GM23338 (cell line): ENCODE measurements at regions not wholly inside any gene's neighbourhood (a gene's known extent, or its start where the extent isn't known, plus 50 kb on each side); places are given as distances from the start of the nearest gene placed in this dataset.

Source experiments
- ATAC-seq: fragments of 200-7000 bp; cut with Tn5 transposase; 3 replicates; pipeline ENCODE4 v1.9.1; 2020
- DNase-seq: peaks from one replicate; pipeline ENCODE4 v3.0.0-alpha.2; 2015; ENCODE audit warnings: low spot score
- H2AFZ ChIP-seq: fragments of 200-600 bp; sonication (generic); 2 replicates; pipeline ENCODE4 v1.8.0; 2016; ENCODE audit warnings: antibody characterized with exemption, mild to moderate bottlenecking, moderate library complexity
- H3F3A ChIP-seq: fragments of 200-600 bp; sonication (generic); replicated peaks from 2 replicates; pipeline ENCODE4 v1.8.0; 2017; ENCODE audit warnings: antibody characterized with exemption, mixed run types, low read depth
- H3K27ac ChIP-seq: fragments of 200-600 bp; sonication (generic); 2 replicates; pipeline ENCODE4 v1.6.1; 2016; ENCODE audit warnings: low read depth
- H3K27me3 ChIP-seq: fragments of 200-600 bp; sonication (generic); 2 replicates; pipeline ENCODE4 v1.8.0; 2016; ENCODE audit warnings: mild to moderate bottlenecking, mixed run types, moderate library complexity; ENCODE audit not compliant: insufficient read depth
- H3K36me3 ChIP-seq: fragments of 200-600 bp; sonication (generic); 2 replicates; pipeline ENCODE4 v1.8.0; 2016; ENCODE audit warnings: mild to moderate bottlenecking; ENCODE audit not compliant: insufficient read depth
- H3K4me1 ChIP-seq: fragments of 200-600 bp; sonication (generic); 2 replicates; pipeline ENCODE4 v1.8.0; 2016; ENCODE audit warnings: mild to moderate bottlenecking, moderate library complexity; ENCODE audit not compliant: insufficient read depth
- H3K4me2 ChIP-seq: fragments of 200-600 bp; sonication (generic); 2 replicates; pipeline ENCODE4 v1.7.1; 2017; ENCODE audit warnings: mixed run types
- H3K4me3 ChIP-seq: fragments of 200-600 bp; sonication (generic); 2 replicates; pipeline ENCODE4 v1.6.1; 2016; ENCODE audit warnings: mixed run types
- H3K79me2 ChIP-seq: fragments of 200-600 bp; sonication (generic); replicated peaks from 2 replicates; pipeline ENCODE4 v1.8.0; 2017; ENCODE audit warnings: mild to moderate bottlenecking; ENCODE audit not compliant: insufficient read depth
- H3K9me2 ChIP-seq: fragments of 200-600 bp; sonication (generic); 2 replicates; pipeline ENCODE4 v1.8.0; 2017; ENCODE audit not compliant: insufficient read depth
- H4K20me1 ChIP-seq: fragments of 200-600 bp; sonication (generic); replicated peaks from 2 replicates; pipeline ENCODE4 v1.8.0; 2017; ENCODE audit warnings: mild to moderate bottlenecking; ENCODE audit not compliant: insufficient read depth
- H3K27ac Mint-ChIP-seq: 2 replicates; pipeline ENCODE4 v1.8.0; 2020; ENCODE audit warnings: inconsistent platforms, mild to moderate bottlenecking, moderate library complexity, mixed read lengths
- H3K27me3 Mint-ChIP-seq: 3 replicates; pipeline ENCODE4 v1.8.0; 2022; ENCODE audit warnings: low read depth, mild to moderate bottlenecking, moderate library complexity, mixed read lengths, inconsistent platforms; ENCODE audit not compliant: insufficient read depth, poor library complexity
- H3K36me3 Mint-ChIP-seq: 3 replicates; pipeline ENCODE4 v1.8.0; 2021; ENCODE audit warnings: low read depth, mild to moderate bottlenecking, inconsistent platforms, moderate library complexity, mixed read lengths
- H3K4me1 Mint-ChIP-seq: 3 replicates; pipeline ENCODE4 v1.8.0; 2020; ENCODE audit warnings: mild to moderate bottlenecking, inconsistent platforms, mixed read lengths
- H3K4me3 Mint-ChIP-seq: 3 replicates; pipeline ENCODE4 v1.8.0; 2021; ENCODE audit warnings: moderate library complexity, mild to moderate bottlenecking, inconsistent platforms, mixed read lengths
- H3K9me3 Mint-ChIP-seq: 3 replicates; pipeline ENCODE4 v1.8.0; 2020; ENCODE audit warnings: moderate library complexity, mild to moderate bottlenecking, inconsistent platforms, mixed read lengths
- EZH2phosphoT487 ChIP-seq: fragments of 200-600 bp; sonication (generic); IDR thresholded peaks from one replicate; pipeline ENCODE4 v1.8.1; 2018; ENCODE audit warnings: antibody characterized with exemption; ENCODE audit not compliant: unreplicated experiment
- STAT1 ChIP-seq: IDR thresholded peaks from one replicate; pipeline ENCODE4 v1.6.1; 2016; ENCODE audit warnings: antibody characterized with exemption; ENCODE audit not compliant: unreplicated experiment
- TF ChIP-seq, protein P1 (sequence below): fragments of 250-450 bp; sonication (Bioruptor Pico); IDR thresholded peaks from 2 replicates; pipeline ENCODE4 v1.5.0; 2020; ENCODE audit warnings: mild to moderate bottlenecking, moderate library complexity
- TF ChIP-seq, protein P2 (sequence below): IDR thresholded peaks from one replicate; pipeline ENCODE4 v1.6.1; 2018; ENCODE audit warnings: antibody characterized with exemption; ENCODE audit not compliant: unreplicated experiment

DNA sequence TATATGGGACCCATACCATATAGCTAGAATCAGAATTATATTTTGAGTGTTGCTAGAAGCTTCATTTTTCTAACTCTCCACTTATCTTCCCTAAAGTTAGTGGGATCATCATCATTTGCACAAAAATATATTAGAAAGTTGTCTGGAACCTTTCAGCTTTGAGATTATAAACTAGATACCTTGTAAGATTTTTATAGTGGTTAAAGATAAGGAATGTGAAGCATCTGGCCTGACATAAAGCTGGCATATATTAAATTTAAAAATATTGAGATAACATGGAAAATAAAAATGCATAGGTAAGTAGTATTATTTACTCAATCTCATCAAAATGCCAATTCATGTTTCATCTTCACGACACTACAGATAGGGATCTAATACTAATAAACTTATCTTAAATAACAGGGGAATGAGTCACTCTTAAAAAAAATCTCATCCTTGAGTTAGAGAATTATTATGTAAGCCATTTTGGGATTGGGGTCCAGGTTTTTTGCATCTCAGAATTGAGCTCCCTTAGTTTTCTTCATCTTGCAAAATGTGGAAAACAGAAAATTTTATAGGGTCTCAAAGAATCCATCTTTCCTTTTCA, 318.5 kb downstream of the KCNC2 start (continued):
- TF ChIP-seq EZH2phosphoT487 (no peak), STAT1 (no peak)
- TF ChIP-seq, protein P1, sequence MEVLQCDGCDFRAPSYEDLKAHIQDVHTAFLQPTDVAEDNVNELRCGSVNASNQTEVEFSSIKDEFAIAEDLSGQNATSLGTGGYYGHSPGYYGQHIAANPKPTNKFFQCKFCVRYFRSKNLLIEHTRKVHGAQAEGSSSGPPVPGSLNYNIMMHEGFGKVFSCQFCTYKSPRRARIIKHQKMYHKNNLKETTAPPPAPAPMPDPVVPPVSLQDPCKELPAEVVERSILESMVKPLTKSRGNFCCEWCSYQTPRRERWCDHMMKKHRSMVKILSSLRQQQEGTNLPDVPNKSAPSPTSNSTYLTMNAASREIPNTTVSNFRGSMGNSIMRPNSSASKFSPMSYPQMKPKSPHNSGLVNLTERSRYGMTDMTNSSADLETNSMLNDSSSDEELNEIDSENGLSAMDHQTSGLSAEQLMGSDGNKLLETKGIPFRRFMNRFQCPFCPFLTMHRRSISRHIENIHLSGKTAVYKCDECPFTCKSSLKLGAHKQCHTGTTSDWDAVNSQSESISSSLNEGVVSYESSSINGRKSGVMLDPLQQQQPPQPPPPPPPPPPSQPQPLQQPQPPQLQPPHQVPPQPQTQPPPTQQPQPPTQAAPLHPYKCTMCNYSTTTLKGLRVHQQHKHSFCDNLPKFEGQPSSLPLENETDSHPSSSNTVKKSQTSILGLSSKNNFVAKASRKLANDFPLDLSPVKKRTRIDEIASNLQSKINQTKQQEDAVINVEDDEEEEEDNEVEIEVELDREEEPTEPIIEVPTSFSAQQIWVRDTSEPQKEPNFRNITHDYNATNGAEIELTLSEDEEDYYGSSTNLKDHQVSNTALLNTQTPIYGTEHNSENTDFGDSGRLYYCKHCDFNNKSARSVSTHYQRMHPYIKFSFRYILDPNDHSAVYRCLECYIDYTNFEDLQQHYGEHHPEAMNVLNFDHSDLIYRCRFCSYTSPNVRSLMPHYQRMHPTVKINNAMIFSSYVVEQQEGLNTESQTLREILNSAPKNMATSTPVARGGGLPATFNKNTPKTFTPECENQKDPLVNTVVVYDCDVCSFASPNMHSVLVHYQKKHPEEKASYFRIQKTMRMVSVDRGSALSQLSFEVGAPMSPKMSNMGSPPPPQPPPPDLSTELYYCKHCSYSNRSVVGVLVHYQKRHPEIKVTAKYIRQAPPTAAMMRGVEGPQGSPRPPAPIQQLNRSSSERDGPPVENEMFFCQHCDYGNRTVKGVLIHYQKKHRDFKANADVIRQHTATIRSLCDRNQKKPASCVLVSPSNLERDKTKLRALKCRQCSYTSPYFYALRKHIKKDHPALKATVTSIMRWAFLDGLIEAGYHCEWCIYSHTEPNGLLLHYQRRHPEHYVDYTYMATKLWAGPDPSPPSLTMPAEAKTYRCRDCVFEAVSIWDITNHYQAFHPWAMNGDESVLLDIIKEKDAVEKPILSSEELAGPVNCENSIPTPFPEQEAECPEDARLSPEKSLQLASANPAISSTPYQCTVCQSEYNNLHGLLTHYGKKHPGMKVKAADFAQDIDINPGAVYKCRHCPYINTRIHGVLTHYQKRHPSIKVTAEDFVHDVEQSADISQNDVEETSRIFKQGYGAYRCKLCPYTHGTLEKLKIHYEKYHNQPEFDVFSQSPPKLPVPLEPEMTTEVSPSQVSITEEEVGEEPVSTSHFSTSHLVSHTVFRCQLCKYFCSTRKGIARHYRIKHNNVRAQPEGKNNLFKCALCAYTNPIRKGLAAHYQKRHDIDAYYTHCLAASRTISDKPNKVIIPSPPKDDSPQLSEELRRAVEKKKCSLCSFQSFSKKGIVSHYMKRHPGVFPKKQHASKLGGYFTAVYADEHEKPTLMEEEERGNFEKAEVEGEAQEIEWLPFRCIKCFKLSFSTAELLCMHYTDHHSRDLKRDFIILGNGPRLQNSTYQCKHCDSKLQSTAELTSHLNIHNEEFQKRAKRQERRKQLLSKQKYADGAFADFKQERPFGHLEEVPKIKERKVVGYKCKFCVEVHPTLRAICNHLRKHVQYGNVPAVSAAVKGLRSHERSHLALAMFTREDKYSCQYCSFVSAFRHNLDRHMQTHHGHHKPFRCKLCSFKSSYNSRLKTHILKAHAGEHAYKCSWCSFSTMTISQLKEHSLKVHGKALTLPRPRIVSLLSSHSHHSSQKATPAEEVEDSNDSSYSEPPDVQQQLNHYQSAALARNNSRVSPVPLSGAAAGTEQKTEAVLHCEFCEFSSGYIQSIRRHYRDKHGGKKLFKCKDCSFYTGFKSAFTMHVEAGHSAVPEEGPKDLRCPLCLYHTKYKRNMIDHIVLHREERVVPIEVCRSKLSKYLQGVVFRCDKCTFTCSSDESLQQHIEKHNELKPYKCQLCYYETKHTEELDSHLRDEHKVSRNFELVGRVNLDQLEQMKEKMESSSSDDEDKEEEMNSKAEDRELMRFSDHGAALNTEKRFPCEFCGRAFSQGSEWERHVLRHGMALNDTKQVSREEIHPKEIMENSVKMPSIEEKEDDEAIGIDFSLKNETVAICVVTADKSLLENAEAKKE (CRISPR knock-in tag) = no peak

DNA sequence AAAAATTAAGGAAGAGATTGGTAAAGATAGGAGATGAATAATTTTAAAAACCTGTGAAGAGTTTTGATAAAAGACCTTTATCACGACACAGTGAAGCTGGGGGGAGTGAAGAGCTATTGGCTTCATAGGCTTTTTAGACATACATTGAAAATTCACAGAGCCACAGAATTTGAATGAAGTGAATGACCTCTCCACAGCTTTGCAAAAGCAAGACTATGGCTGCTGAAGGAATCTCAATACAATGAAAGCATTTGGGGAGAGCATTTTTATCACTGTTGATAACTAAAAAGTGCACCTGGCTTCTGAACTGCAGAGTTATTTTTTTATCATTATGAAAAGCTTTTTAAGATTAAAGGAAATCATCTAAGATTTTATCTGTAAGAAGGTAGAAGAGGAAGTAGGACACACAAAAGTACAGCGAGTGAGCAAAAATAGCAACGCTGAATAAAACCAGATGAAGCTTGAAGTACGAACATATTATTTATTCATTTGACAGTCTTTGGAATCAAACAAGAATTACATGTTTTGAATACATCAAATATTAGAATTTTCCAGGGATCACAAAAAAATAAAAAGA, 317.5 kb downstream of the KCNC2 start:
- peaks cover 8% of the 10 kb centered on the region; the same call in 2 of the 3 replicates for H3K4me1 Mint-ChIP-seq
- H3K36me3 ChIP-seq = no peaks in the 10 kb centered on the region
- H3K27me3 ChIP-seq = no peaks in the 10 kb centered on the region
- H3K4me2 ChIP-seq = no peak overlapping the region
- DNase-seq (no peak), ATAC-seq (no peak)
- no peak overlapping the region for H3K4me3 Mint-ChIP-seq
- no peaks in the 10 kb centered on the region for H4K20me1 ChIP-seq
- no peaks in the 10 kb centered on the region for H3K79me2 ChIP-seq
- H3K27me3 Mint-ChIP-seq = no peaks in the 10 kb centered on the region
- H3F3A ChIP-seq = no peaks in the 10 kb centered on the region
- peaks cover 5% of the 10 kb centered on the region; the same call in 1 of the 3 replicates for H3K9me3 Mint-ChIP-seq
- H3K27ac ChIP-seq = no peak overlapping the region
- H3K9me2 ChIP-seq = no peaks in the 10 kb centered on the region
- no peak for TF ChIP-seq STAT1
- TF ChIP-seq EZH2phosphoT487 = no peak
- TF ChIP-seq, protein P1 (CRISPR knock-in tag) = no peak
- TF ChIP-seq, protein P2, sequence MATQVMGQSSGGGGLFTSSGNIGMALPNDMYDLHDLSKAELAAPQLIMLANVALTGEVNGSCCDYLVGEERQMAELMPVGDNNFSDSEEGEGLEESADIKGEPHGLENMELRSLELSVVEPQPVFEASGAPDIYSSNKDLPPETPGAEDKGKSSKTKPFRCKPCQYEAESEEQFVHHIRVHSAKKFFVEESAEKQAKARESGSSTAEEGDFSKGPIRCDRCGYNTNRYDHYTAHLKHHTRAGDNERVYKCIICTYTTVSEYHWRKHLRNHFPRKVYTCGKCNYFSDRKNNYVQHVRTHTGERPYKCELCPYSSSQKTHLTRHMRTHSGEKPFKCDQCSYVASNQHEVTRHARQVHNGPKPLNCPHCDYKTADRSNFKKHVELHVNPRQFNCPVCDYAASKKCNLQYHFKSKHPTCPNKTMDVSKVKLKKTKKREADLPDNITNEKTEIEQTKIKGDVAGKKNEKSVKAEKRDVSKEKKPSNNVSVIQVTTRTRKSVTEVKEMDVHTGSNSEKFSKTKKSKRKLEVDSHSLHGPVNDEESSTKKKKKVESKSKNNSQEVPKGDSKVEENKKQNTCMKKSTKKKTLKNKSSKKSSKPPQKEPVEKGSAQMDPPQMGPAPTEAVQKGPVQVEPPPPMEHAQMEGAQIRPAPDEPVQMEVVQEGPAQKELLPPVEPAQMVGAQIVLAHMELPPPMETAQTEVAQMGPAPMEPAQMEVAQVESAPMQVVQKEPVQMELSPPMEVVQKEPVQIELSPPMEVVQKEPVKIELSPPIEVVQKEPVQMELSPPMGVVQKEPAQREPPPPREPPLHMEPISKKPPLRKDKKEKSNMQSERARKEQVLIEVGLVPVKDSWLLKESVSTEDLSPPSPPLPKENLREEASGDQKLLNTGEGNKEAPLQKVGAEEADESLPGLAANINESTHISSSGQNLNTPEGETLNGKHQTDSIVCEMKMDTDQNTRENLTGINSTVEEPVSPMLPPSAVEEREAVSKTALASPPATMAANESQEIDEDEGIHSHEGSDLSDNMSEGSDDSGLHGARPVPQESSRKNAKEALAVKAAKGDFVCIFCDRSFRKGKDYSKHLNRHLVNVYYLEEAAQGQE = no peak
- H3K36me3 Mint-ChIP-seq = no peaks in the 10 kb centered on the region
- H3K27ac Mint-ChIP-seq = no peak overlapping the region
- no peaks in the 10 kb centered on the region for H3K4me1 ChIP-seq
- H2AFZ ChIP-seq = no peak overlapping the region
- no peak overlapping the region for H3K4me3 ChIP-seq
